Middle frontal gyrus (tissue), 1 donor: ENCODE measurements at regions not wholly inside any gene's neighbourhood (a gene's known extent, or its start where the extent isn't known, plus 50 kb on each side); places are given as distances from the start of the nearest gene placed in this dataset.

Source experiments
- DNase-seq: peaks from one replicate; pipeline ENCODE4 v3.0.0-alpha.2; 2015; ENCODE audit warnings: low spot score; ENCODE audit errors: extremely low spot score

DNA sequence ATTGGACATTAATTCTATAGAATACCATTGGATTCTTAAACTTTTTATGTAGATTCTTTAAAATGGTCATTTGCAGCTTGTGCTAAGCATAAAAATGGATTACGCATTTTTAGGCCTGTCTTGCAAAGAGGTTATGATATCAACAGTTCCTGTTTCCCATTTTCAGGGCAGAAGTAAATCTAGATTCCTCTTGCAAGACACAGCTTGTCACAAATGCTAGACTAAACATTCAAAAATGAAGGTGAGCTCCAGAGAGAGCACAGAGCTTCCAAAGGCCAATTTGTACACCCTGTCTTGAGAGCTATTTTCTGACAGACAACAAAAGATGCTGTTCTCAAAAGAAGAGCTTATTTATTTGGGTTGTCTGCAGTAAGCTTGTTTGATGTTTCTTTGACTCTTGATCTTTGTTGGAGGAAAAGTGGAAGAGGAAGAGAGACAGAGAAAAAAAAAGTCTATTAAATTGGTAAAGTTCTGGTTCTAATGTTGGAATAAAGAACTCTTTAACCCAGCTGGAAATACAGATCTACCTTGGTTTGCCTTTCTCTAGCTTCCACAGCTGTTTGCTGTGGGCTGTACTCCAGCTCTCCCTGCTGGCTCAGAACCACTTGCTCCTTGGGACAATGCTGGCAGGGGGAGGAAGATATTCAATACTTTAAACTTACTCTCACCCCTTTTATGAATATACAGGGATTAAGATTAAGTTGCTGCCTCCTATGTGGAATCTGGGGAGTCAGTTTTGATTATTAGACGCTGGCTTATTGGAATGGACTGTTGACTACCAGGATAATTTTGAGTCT is 651.8 kb downstream of the CDH11 start:
- DNase-seq = no peak

- no peak for DNase-seq
Observed at GRCh38 chr16:64469351-64469750, 652.5 kb downstream of the CDH11 start.

DNA sequence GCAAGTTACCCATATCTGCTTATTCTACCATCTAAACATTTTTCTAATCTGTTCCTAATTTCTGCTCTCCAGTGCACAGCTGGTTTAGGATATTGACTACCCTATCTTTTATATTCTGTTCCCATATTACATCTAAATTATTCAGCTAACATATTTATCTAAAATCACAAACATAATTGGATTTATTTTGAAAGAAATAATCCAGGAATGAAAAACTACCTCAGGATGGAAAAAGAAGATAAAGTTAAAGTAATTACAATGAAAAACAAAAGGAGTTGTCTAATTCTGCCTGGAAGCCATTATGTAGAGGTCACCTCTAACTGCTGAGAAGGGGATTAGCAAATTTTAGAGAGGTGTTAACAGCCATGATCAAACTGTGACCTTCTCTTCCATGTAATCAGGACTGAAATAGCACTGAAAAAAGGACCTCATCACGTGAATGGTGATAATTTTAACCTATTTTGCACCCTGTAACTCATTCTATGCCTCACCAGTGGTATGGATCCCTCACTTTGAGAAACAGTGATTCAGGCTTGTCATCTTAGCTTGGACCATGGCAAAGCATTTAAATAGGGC is 653.3 kb downstream of the CDH11 start:
- DNase-seq = no peak

DNA sequence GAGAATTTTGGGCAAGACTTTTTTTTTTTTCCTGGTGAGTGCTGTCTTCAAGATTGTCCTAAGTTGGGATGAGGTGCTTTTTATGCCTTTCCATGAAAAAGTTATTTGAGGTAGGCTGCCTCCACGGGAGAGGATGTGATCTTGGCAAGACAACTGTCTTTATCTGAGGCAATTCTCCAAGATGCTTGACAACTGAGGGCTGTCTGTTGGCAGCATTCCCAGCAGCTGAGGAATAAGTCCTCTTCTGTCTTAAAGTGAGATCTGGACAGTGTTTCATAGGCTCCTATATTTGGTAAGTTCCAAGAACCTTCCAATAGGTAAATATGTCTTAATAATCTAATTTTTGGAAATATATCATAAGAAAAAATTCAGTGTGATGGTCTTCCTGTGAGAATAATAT is 662.0 kb downstream of the CDH11 start:
- no peak for DNase-seq

- no peak for DNase-seq
Observed at GRCh38 chr16:64459402-64459801, 662.5 kb downstream of the CDH11 start.

DNA sequence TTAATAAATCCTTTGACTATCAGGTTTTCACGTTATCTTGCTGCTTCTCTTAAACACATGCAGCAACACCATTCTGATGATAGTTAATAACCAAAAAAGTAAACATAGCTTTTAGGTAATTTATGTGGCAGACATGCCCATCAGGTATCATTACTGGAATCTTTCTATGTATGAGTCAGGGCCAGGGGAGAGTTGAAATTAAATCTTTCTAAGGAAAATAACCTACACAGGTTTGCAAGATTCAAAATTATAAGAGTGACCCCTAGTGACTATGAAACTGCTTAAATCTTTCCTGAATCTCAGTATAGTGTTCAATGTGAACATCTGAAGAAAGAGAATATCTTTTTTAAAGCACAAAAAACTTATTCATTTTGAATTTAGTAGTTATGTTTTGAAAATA is 666.6 kb downstream of the CDH11 start:
- no peak for DNase-seq

GRCh38 chr16:64453646-64454045 is 668.2 kb downstream of the CDH11 start:
- DNase-seq = no peak

DNA sequence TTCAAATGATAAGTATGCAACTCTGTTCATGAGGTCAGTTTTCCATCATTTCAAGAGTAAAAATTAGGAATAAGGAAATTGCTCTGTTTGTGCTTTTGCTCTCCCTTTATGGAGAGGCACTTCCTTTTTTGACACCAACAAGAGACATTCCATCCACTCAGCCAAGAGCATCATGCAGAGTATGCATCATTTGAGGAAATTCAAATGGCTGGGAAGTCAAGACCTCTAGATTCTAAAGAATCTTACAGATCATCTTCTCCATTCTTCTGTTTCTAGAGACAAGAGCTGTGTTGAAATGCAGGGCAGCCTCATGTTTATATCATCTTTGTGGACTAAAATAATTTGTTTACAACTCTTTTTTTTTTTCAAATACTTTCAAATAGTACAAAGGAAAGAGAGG is 669.4 kb downstream of the CDH11 start:
- no peak for DNase-seq

GRCh38 chr16:64450177-64450576 is 671.7 kb downstream of the CDH11 start:
- DNase-seq = no peak

- no peak for DNase-seq
Observed at GRCh38 chr16:64449506-64449905, 672.4 kb downstream of the CDH11 start.

DNA sequence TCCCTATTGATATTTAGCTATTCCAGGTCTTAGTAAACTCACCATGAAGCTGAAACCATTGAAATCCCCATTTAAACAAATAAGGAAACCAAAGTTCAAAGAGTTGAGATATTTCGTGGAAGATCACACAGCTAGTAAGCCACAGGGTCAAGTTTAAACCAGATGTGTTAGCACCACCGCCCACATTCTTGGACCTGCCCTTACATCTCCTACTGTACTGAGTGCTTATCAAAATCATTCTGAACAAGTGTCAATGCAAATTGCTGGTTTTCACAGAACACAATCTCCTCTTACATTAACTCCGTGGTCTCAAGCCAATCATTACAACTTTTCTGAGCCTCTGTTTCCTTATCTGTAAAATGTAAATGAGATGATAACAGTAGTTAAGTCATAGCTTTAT is 676.2 kb downstream of the CDH11 start:
- no peak for DNase-seq

DNA sequence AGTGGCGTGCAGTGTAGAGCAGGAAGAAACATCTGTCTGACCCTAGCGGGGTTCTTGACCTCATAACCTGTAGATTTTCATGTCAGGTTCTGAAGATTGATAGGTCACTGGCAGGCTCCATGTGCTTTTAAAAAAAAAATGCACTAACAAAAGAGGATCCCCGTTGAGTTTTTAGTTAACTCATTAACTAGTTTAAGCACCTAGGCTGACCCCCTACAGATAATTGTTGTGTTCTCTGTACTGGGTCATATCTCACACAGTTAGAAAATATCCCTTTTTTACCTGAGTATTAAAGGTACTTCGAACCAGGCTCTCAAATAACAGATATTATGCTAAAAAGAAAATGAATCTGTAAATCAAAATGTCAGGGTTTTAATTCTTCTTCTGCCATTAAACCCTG is 676.6 kb downstream of the CDH11 start:
- DNase-seq = no peak

DNA sequence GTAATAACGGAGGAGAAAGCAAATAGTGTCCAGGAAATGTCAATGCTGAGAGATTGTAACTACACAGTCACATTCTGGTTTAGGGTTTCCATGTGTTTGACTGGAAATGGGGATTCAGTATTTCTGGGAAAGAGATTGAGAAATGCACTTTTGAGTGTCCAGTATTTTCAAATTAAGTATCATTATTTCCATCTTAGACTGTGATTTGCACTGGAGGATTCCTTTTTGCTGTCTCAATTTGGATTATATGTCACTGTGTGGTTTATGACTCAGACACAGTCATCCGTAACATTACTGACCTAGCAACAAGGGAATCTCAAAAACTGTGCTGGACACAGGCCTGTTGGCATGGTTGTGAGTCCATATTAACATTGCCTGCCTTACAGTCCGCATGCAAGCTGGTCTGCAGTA is 681.4 kb downstream of the CDH11 start:
- DNase-seq = no peak

- DNase-seq = no peak
Observed at GRCh38 chr16:64440005-64440404, 681.9 kb downstream of the CDH11 start.

GRCh38 chr16:64437706-64438324 is 684.0 kb downstream of the CDH11 start:
- DNase-seq = no peak

GRCh38 chr16:64434526-64435069 is 687.3 kb downstream of the CDH11 start:
- no peak for DNase-seq

- no peak for DNase-seq
Observed at GRCh38 chr16:64428463-64429113, 693.3 kb downstream of the CDH11 start.

DNA sequence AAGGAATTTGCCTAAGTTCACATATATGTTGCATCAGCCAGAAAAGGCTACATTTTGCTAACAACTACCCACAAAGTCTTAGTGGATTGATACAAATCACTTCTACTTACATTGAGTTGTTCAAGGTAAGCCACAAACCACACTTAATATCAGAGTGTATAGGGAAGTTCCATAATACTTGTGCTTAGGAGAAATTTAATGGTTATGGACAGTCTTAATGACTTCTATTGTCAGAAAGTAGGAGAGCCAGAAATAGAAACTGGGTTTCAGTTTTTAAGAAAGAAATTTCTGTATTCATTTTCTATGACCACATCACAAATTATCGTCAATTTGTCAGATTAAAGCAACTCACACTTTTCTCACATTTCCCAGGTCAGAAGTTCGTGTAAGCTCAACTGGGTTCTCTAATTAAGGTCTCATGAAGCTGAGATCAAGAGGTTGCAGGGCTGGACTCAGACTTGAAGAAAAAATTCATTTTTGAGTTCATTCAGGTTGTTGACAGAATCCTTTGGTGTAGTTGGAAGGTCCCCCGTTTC is 695.7 kb downstream of the CDH11 start:
- no peak for DNase-seq

GRCh38 chr16:64425381-64425780 is 696.5 kb downstream of the CDH11 start:
- no peak for DNase-seq

DNA sequence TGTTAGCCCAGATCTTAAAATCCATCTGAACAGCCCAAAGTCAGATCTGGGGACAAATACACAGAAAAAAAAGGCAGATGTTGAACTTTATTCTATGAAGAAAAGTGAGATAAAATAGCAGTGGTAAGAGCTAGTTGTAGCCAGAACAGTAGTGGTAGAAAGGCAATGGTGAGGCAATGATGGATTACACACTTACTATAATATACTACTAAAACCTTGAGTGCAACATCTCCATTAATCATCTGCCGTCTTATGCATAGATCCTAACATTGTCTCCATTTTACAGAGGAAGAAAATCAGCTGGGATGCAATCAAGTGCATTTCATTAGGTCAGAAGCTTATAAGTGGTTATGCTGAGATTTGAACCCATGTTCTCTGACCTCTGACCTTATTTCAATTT is 699.6 kb downstream of the CDH11 start:
- no peak for DNase-seq

- no peak for DNase-seq
Observed at GRCh38 chr16:64421515-64421914, 700.3 kb downstream of the CDH11 start.

GRCh38 chr16:64419832-64420231 is 702.0 kb downstream of the CDH11 start:
- no peak for DNase-seq
